Panc1 (cell line): ENCODE measurements at regions not wholly inside any gene's neighbourhood (a gene's known extent, or its start where the extent isn't known, plus 50 kb on each side); places are given as distances from the start of the nearest gene placed in this dataset.

Experiments used
- ATAC-seq: fragments of 200-7000 bp; cut with Tn5 transposase; 2 replicates; pipeline ENCODE4 v1.9.1; 2020; ENCODE audit warnings: mild to moderate bottlenecking, moderate library complexity
- BruUV-seq: library from RNA; stranded (reverse); fragments of 400-500 nt; replicated peaks from 2 replicates; lab custom pipeline; 2021; lab: Mats Ljungman, UMichigan
- CTCF ChIA-PET: fragments of 300-600 bp; sonication (Branson Sonifier 250); formaldehyde crosslinking; loops from one replicate; lab custom pipeline; 2022; ENCODE audit warnings: antibody characterized with exemption; lab: Charles Lee
- POLR2A ChIA-PET: fragments of 300-600 bp; sonication (Branson Sonifier 250); formaldehyde crosslinking; loops from one replicate; lab custom pipeline; 2022; ENCODE audit warnings: antibody characterized with exemption; lab: Charles Lee
- DNase-seq: peaks from one replicate; pipeline ENCODE4 v3.0.0-alpha.2; 2010; ENCODE audit warnings: low read depth, low spot score
- H3K27ac ChIP-seq: 2 replicates; pipeline ENCODE4 v1.5.1; 2011; ENCODE audit warnings: mild to moderate bottlenecking, low read length, inconsistent platforms
- H3K27me3 ChIP-seq: fragments of 200-500 bp; sonication (Bioruptor generic); 2 replicates; pipeline ENCODE4 v1.6.0; 2014; ENCODE audit warnings: low read length, inconsistent platforms; ENCODE audit not compliant: control insufficient read depth, insufficient read depth
- H3K36me3 ChIP-seq: fragments of 200-500 bp; sonication (Bioruptor generic); 2 replicates; pipeline ENCODE4 v1.5.1; 2014; ENCODE audit warnings: inconsistent platforms, mild to moderate bottlenecking, low read length, moderate library complexity; ENCODE audit not compliant: control insufficient read depth, insufficient read depth
- H3K4me1 ChIP-seq: 2 replicates; pipeline ENCODE4 v1.5.1; 2011; ENCODE audit warnings: inconsistent platforms, mild to moderate bottlenecking, low read length, moderate library complexity; ENCODE audit not compliant: control insufficient read depth, insufficient read depth
- H3K4me3 ChIP-seq, 2 experiments: 2 replicates each; pipeline ENCODE4 v1.5.1; 2011 to 2012; ENCODE audit warnings: low read depth in 2 of 2, low read length in 2 of 2, mild to moderate bottlenecking in 2 of 2, inconsistent platforms in 1 of 2, moderate library complexity in 1 of 2
- H3K9me3 ChIP-seq: fragments of 200-500 bp; sonication (Bioruptor generic); 2 replicates; pipeline ENCODE4 v1.5.1; 2014; ENCODE audit warnings: low read depth, mild to moderate bottlenecking, inconsistent platforms, low read length, moderate library complexity; ENCODE audit not compliant: control insufficient read depth, insufficient read depth
- CTCF ChIP-seq: fragments of 450-650 bp; IDR thresholded peaks from 2 replicates; pipeline ENCODE4 v1.5.1; 2017; ENCODE audit warnings: mild to moderate bottlenecking
- POLR2AphosphoS5 ChIP-seq: IDR thresholded peaks from 2 replicates; pipeline ENCODE4 v1.6.1; 2012; ENCODE audit warnings: mild to moderate bottlenecking, low read depth, low read length, moderate library complexity
- SIN3A ChIP-seq: IDR thresholded peaks from 2 replicates; pipeline ENCODE4 v1.6.1; 2012; ENCODE audit warnings: low read depth, mild to moderate bottlenecking, low read length, moderate library complexity, borderline replicate concordance; ENCODE audit not compliant: insufficient read depth
- TCF7L2 ChIP-seq: IDR thresholded peaks from 2 replicates; pipeline ENCODE4 v1.6.1; 2011; ENCODE audit warnings: mild to moderate bottlenecking, low read depth, low read length, inconsistent platforms
- in situ Hi-C: cut with HindIII; loops from 2 replicates; pipeline ENCODE4 v1.10.0; 2016; ENCODE audit warnings: low sequenced_read_pairs, low pct_unique_long_range_greater_than_20kb
- intact Hi-C: fragments of 100-400 bp; cut with micrococcal nuclease; formaldehyde crosslinking; loops from one replicate; pipeline ENCODE4 v1.10.0; 2022; ENCODE audit not compliant: unreplicated experiment
- TF ChIP-seq, protein P1 (sequence below), 2 experiments: IDR thresholded peaks; 2 replicates each; pipeline ENCODE4 v1.6.1; 2011 to 2012; ENCODE audit warnings: low read depth in 2 of 2, control low read depth in 1 of 2, low read length in 1 of 2, mild to moderate bottlenecking in 1 of 2, moderate library complexity in 1 of 2; ENCODE audit not compliant: insufficient read depth in 1 of 2

DNA sequence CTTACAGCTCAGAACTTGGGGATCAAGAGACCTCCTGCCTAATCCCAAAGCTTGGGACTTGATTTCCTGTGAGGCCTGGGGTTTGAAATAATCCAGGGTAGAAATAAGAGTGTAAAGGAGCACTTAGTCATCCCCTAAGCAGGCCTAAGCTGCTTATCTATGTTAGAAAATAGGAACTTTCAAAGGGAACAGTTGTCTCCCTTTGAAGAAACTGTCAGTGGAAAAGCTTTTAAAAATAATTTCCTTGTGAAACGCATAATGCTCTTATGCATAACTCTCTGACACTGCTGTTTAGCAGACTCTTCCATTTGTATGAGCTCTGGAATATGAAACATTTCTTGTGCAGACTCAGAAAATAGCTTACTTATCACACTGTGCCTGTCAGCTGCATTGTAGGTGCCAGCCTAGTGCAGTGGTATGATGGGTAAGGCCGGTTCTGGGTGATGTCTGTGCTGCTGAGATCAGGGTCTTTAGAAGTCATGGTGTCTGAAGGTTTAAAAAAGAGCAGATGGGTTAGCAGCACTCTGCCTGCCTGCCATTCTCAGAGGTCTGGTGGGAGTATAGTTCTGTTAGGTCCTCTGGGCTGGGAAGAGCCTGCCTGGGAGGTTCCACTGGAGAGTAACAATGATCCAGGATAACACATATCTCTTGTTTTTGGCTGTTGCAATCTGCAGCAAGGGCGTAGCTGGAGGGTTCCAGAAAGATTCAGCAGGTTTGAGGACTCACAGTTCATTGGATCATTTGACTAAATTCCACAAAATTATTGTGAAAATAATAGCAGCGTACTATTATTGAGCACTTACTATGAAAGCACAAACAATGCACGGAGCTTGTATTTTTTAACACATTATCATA lies 283.2 kb upstream of the MEX3C start:
- ATAC-seq (no peak), DNase-seq (no peak)
- Histone ChIP-seq H3K36me3 (no peaks in the 10 kb centered on the region), H3K27ac (no peak overlapping the region), H3K4me1 (no peaks in the 10 kb centered on the region), H3K9me3 (no peaks in the 10 kb centered on the region), H3K4me3 (no peak overlapping the region), H3K27me3 (no peaks in the 10 kb centered on the region)
- intact Hi-C loops (no loop called here), in situ Hi-C loops (no loop called here)
- POLR2A ChIA-PET: no interaction called here
- BruUV-seq: no TSS peak
- TF ChIP-seq POLR2AphosphoS5: no peak
- TF ChIP-seq SIN3A: no peak
- TF ChIP-seq TCF7L2: no peak
- no peak for TF ChIP-seq CTCF
- TF ChIP-seq, protein P1, sequence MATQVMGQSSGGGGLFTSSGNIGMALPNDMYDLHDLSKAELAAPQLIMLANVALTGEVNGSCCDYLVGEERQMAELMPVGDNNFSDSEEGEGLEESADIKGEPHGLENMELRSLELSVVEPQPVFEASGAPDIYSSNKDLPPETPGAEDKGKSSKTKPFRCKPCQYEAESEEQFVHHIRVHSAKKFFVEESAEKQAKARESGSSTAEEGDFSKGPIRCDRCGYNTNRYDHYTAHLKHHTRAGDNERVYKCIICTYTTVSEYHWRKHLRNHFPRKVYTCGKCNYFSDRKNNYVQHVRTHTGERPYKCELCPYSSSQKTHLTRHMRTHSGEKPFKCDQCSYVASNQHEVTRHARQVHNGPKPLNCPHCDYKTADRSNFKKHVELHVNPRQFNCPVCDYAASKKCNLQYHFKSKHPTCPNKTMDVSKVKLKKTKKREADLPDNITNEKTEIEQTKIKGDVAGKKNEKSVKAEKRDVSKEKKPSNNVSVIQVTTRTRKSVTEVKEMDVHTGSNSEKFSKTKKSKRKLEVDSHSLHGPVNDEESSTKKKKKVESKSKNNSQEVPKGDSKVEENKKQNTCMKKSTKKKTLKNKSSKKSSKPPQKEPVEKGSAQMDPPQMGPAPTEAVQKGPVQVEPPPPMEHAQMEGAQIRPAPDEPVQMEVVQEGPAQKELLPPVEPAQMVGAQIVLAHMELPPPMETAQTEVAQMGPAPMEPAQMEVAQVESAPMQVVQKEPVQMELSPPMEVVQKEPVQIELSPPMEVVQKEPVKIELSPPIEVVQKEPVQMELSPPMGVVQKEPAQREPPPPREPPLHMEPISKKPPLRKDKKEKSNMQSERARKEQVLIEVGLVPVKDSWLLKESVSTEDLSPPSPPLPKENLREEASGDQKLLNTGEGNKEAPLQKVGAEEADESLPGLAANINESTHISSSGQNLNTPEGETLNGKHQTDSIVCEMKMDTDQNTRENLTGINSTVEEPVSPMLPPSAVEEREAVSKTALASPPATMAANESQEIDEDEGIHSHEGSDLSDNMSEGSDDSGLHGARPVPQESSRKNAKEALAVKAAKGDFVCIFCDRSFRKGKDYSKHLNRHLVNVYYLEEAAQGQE (IDR thresholded peaks at IDR 0.05; ENCODE audit: insufficient read depth in 1 of 2, low read depth in 2 of 2, low read length in 1 of 2): no peak
- CTCF ChIA-PET: no interaction called here

GRCh38 chr18:51486735-51487366 lies 289.4 kb upstream of the MEX3C start:
- Histone ChIP-seq H3K27ac (no peak overlapping the region), H3K27me3 (no peaks in the 10 kb centered on the region; the same call in 1 of the 2 replicates), H3K36me3 (no peaks in the 10 kb centered on the region), H3K9me3 (no peaks in the 10 kb centered on the region), H3K4me1 (no peaks in the 10 kb centered on the region), H3K4me3 (no peak overlapping the region)
- POLR2A ChIA-PET: interaction anchor here (0.7 kb wide), 1 partner anchor 1159 kb away, joined by 5 read pairs; no protein-coding TSS in a partner anchor
- BruUV-seq: no TSS peak
- TF ChIP-seq, protein P1 (IDR thresholded peaks at IDR 0.05; ENCODE audit: insufficient read depth in 1 of 2, low read depth in 2 of 2, low read length in 1 of 2): no peak
- TF ChIP-seq SIN3A: no peak
- TF ChIP-seq TCF7L2: no peak
- TF ChIP-seq CTCF: no peak
- no peak for TF ChIP-seq POLR2AphosphoS5
- in situ Hi-C loops (no loop called here), intact Hi-C loops (no loop called here)
- no peak for DNase-seq
- CTCF ChIA-PET: no interaction called here
- ATAC-seq: no peak
